ENCODE measurements at regions not wholly inside any gene's neighbourhood (a gene's known extent, or its start where the extent isn't known, plus 50 kb on each side); places are given as distances from the start of the nearest gene placed in this dataset.

DNA sequence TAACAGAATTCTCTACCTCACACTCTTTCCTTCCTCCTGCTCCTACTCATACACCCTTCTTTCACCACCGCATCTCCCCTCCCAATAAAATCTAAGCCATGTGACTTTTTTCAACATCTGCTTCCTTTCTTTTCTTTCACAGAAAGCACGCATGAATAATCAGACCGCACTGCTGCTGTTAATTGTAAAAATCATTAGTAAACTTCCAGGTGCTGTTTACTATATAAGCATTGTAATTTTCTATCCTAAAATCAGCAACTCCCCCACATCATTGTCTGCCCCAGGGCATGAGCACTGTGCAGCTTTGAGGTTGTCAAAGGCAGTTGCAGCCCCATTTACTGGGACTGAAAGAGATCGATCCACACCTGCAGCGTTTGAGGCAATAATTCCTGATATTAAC is 782.6 kb upstream of the ID2 start:
- TF ChIP-seq, protein P1, sequence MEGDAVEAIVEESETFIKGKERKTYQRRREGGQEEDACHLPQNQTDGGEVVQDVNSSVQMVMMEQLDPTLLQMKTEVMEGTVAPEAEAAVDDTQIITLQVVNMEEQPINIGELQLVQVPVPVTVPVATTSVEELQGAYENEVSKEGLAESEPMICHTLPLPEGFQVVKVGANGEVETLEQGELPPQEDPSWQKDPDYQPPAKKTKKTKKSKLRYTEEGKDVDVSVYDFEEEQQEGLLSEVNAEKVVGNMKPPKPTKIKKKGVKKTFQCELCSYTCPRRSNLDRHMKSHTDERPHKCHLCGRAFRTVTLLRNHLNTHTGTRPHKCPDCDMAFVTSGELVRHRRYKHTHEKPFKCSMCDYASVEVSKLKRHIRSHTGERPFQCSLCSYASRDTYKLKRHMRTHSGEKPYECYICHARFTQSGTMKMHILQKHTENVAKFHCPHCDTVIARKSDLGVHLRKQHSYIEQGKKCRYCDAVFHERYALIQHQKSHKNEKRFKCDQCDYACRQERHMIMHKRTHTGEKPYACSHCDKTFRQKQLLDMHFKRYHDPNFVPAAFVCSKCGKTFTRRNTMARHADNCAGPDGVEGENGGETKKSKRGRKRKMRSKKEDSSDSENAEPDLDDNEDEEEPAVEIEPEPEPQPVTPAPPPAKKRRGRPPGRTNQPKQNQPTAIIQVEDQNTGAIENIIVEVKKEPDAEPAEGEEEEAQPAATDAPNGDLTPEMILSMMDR (IDR thresholded peaks at IDR 0.05) = no peak
- no peak for TF ChIP-seq POLR2A (IDR thresholded peaks at IDR 0.05)
